Skeletal muscle tissue (tissue), 4 donors: ENCODE measurements at regions not wholly inside any gene's neighbourhood (a gene's known extent, or its start where the extent isn't known, plus 50 kb on each side); places are given as distances from the start of the nearest gene placed in this dataset. TPM values are rescaled to one million over a fixed set of nuclear protein-coding genes. Genes with fewer than 3 reads are reported as not detected.

Source experiments
- H3K27ac ChIP-seq: one replicate; pipeline ENCODE4 v1.7.0; 2013; ENCODE audit warnings: mild to moderate bottlenecking, low read depth, low read length, inconsistent platforms
- H3K27me3 ChIP-seq, 3 donors: one replicate each; pipeline ENCODE4 v1.7.0; 2013; ENCODE audit warnings: low read length in 3 of 3; ENCODE audit not compliant: control insufficient read depth in 3 of 3, insufficient read depth in 3 of 3
- H3K36me3 ChIP-seq, 3 donors: one replicate each; pipeline ENCODE4 v1.7.0; 2013; ENCODE audit warnings: low read length in 3 of 3; ENCODE audit not compliant: control insufficient read depth in 3 of 3, insufficient read depth in 3 of 3
- H3K4me1 ChIP-seq, 3 donors: one replicate each; pipeline ENCODE4 v1.7.0; 2013; ENCODE audit warnings: low read length in 3 of 3, mild to moderate bottlenecking in 3 of 3; ENCODE audit not compliant: control insufficient read depth in 3 of 3, insufficient read depth in 3 of 3
- H3K4me3 ChIP-seq, 3 donors: one replicate each; pipeline ENCODE4 v1.7.0; 2013; ENCODE audit warnings: low read length in 3 of 3
- H3K9ac ChIP-seq, 3 donors: one replicate each; pipeline ENCODE4 v1.7.0; 2013; ENCODE audit warnings: low read length in 3 of 3, mild to moderate bottlenecking in 3 of 3, moderate library complexity in 2 of 3, low read depth in 1 of 3
- H3K9me3 ChIP-seq, 3 donors: one replicate each; pipeline ENCODE4 v1.7.0; 2013; ENCODE audit warnings: low read length in 3 of 3; ENCODE audit not compliant: control insufficient read depth in 3 of 3
- small RNA-seq: library from RNA; depleted of rRNA; stranded (forward); fragments of <200 nt; gene quantifications from one replicate; pipeline ENCODE3, GENCODE V24; 2014
- donor health status: Osteomylitis.

DNA sequence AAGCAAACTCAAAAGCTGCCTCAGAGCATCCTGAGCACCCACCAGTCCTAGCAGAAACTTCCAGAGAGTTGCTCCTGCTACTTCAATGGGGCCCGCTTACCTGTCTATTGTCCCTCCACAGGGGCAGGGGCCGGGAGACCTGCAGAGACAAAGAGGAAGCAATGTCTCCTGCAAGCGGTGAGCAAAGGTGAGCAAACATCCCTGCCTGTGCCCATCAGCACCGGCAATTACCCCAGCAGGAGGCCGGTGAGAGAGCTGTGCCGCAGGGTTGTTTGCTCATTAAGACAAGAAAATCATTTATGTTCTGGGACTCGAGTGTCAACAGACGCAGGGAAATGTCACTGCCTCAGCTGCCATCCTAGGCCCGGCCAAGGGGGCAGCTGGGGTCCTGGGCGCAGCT is 53.8 kb upstream of the TARDBP start:
- Histone ChIP-seq H3K4me3 (no peak overlapping the region), H3K36me3 (peaks cover 3 to 12% (median 4%) of the 10 kb centered on the region in 3 donors), H3K27me3 (no peaks in the 10 kb centered on the region), H3K9ac (no peak overlapping the region), H3K9me3 (peaks cover 1 to 6% (median 4%) of the 10 kb centered on the region in 3 donors), H3K4me1 (peaks cover 25 to 49% (median 45%) of the 10 kb centered on the region in 3 donors), H3K27ac (peak overlapping the region; percentile 99)

DNA sequence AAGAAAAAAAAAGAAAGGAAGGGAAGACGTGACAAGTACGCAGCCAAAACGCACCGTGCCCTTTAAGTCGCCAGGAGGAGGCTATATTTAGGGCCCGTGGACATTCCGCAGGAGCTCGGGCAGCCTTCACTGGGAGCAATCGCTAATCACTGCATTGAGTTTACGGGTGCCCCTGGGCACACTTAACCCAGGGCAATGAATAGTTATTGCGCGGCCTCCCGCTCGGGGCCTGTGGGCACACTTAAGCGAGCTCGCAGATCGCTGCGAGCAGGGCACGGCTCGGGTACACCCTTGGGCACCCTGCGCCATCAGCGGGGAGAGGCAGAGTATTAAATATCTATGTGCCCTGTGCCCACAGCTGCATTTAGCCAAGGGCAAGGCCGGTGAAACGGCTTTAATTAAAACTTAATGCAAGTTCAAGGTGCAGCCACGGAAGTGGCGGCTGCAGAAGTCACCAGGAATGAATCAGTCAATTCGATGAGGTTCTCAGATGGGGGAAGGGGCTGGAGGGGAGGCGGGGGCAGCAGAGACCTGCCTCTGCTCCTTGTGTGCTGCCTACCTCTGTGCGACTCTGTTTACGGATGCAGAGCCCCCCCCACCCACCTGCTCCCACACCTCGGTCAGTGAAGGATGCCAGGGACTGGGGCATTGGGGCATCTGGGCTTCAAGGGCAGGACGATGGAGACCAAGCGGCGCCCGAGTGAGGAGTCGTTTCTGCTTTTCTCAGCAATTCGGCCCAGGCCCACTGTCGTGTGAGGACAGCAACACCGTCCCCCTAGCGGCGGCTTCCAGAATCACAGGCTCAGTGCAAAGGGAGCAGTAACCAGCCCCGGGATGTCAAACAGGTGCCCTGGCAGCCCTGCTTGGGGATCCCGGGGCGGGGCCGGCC is 51.8 kb upstream of the TARDBP start:
- peak overlapping the region; percentile 38 to 58 (median 54) for H3K4me3 ChIP-seq
- peak overlapping the region; percentile 99 for H3K27ac ChIP-seq
- peak overlapping the region; percentile 42 to 86 (median 70) for H3K9ac ChIP-seq
- peaks cover 0 to 4% (median 4%) of the 10 kb centered on the region in 3 donors for H3K27me3 ChIP-seq
- H3K36me3 ChIP-seq: no peaks in the 10 kb centered on the region
- no peaks in the 10 kb centered on the region for H3K9me3 ChIP-seq
- H3K4me1 ChIP-seq: peaks cover 26 to 49% (median 45%) of the 10 kb centered on the region in 3 donors

DNA sequence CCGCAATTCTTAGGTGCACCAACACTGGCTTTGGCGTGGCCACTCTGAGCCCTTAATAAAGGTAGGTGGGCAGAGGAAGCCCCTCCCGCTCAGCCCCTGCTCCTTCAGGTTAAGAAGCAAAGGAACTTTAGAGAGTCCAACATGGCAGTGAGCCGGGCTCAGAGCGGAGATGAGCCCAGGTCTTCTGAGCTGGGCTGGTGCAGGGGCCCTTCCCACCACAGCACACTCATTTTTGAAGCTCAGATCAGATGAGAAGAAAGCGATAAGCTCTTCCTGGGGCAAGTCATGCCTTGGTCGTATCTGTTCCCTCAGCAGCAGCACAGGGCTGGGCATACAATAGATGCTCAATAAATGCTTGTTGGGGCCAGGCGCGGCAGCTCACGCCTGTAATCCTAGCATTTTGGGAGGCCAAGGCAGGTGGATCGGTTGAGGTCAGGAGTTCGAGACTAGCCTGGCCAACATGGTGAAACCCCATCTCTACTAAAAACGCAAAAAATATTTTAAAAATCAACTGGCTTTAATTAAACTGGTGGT is 51.1 kb upstream of the TARDBP start:
- Histone ChIP-seq H3K27me3 (peaks cover 0 to 4% (median 4%) of the 10 kb centered on the region in 3 donors), H3K9ac (peak overlapping the region; percentile 42 to 86 (median 70)), H3K36me3 (no peaks in the 10 kb centered on the region), H3K4me1 (peaks cover 30 to 44% (median 43%) of the 10 kb centered on the region in 3 donors), H3K27ac (peak overlapping the region; percentile 99), H3K4me3 (peak overlapping the region; percentile 11 to 58 (median 14)), H3K9me3 (no peaks in the 10 kb centered on the region)

DNA sequence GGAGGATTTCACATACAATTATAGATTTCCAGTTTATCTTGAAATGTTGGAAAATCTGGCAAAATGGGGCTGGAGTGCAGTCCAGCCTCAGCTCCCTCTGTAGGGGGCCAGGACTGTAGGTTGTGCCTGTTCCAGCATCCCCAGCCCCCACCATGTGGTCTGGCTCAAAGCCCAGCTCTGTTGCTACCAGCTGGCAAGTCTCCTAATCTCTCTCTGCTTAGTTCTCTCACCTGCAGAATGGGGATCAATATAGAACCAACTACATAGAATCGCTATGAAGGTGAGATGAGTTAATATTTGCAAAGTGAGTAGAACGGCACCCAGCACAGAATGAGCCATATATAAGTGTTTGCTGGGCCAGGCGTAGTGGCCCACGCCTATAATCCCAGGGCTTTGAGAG is 50.0 kb upstream of the TARDBP start:
- Histone ChIP-seq H3K9ac (no peak overlapping the region), H3K36me3 (no peaks in the 10 kb centered on the region), H3K4me3 (no peak overlapping the region), H3K4me1 (peaks cover 21 to 40% (median 36%) of the 10 kb centered on the region in 3 donors), H3K27ac (no peak overlapping the region), H3K9me3 (no peaks in the 10 kb centered on the region), H3K27me3 (peaks cover 0 to 4% (median 4%) of the 10 kb centered on the region in 3 donors)

Small RNA genes lying in the stretch of these regions (small RNA-seq; reads per million reads assigned to genes)
- not detected for gene HSPE1P24
